HG03442 (cell line): ENCODE measurements at regions not wholly inside any gene's neighbourhood (a gene's known extent, or its start where the extent isn't known, plus 50 kb on each side); places are given as distances from the start of the nearest gene placed in this dataset.
A peak's percentile ranks its signal among the peaks of the same experiment; 100 is the strongest.
"Not testable (repeated sequence)": the region's sequence is repeated elsewhere in the genome, so short reads cannot be mapped to it uniquely, and the experiment has no call there.

Experiments
- ATAC-seq: cut with Tn5 transposase; IDR thresholded peaks from one replicate; pipeline ENCODE4 v1.9.1; 2021; ENCODE audit warnings: mild to moderate bottlenecking, moderate library complexity; ENCODE audit not compliant: unreplicated experiment

DNA sequence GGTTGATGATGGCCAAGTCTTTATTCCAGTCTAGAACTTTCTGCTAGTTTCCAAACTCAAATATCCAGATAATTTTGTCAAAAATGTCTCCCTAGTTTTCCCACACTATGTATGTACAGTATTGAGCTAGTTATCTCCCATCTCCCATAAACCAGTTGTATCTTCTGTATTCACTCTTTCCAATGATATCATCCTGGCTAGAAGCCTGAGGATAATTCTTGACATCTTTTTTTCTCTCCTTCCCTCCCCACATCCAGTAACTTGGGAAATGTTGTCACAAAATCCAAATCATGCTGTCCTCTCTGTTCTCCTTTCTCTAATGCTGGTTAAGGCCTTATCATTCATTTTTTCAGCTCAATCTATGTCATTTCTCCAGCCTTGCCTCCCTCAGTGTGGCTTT lies 553.8 kb upstream of the FANCL start:
- ATAC-seq = no peak

DNA sequence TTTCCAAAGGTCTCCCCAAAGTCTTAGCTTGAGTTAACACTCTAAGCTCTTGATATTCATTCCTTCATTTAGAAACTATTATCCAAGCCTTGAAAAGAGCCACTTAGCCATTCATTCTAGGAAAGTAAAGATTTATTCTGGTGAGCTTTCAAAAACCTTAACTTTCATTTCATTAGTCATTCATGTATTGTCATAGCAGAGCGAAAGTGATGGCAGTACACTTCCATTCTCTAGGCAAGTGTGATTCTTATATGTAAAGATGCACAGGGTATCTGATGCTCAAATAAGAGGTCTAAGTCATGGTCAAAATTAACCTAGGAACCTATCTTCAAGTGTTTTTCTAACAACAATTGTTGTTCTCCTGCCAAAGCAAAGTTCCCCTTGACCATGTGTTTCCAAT lies 553.0 kb upstream of the FANCL start:
- ATAC-seq = peak; percentile 57

GRCh38 chr2:58788402-58788801 lies 547.3 kb upstream of the FANCL start:
- ATAC-seq = peak; percentile 72

- no peak for ATAC-seq
Measured at GRCh38 chr2:58770846-58771245, 529.7 kb upstream of the FANCL start.

GRCh38 chr2:58769864-58770234 lies 528.7 kb upstream of the FANCL start:
- no peak for ATAC-seq

- ATAC-seq = no peak
Measured at GRCh38 chr2:58769111-58769863, 528.2 kb upstream of the FANCL start.

- no peak for ATAC-seq
Measured at GRCh38 chr2:58768715-58769080, 527.6 kb upstream of the FANCL start.

DNA sequence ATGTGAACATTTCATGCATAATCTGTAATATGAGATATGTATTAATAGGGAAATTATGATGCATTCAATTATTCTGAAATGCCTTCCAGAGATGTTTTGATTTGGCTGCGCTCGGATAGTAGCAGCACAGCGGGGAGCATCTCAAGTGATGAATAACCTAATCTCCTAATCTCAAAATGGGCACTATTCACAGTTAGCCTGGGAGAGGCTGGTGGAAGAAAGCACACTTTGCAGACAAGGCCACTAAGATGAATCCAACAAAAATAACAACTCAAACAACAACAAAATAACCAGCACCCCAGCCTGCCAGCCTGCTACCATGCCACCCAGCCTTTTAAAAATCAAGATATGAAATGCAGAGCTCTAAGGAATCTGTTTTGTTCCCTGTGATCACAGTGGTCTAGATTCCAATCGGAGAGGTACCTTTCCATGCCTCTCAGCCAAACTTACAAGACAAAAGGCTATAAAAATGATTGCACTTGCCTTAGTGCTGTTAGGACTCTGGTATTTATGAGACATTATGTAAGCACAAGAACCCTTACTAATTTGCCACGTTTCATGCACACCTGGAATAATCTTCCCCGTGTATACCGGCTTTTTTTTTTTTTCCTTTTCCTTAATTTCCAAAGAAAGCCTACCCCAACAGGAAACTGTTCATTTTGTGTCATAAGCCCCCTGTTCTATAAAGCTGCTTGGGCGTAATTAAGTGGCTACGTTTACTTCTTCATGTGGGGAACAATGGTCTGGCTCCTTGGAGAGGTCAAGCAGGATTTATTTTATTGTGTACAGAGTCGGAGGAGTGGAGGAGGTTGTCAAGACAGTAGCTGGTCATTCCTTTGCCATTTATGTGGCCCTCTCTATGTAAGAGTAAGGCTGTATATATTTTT lies 526.9 kb upstream of the FANCL start:
- no peak for ATAC-seq

- ATAC-seq = no peak
Measured at GRCh38 chr2:58764338-58765104, 523.4 kb upstream of the FANCL start.

GRCh38 chr2:58762176-58762781 lies 521.2 kb upstream of the FANCL start:
- ATAC-seq = peak; percentile 70

DNA sequence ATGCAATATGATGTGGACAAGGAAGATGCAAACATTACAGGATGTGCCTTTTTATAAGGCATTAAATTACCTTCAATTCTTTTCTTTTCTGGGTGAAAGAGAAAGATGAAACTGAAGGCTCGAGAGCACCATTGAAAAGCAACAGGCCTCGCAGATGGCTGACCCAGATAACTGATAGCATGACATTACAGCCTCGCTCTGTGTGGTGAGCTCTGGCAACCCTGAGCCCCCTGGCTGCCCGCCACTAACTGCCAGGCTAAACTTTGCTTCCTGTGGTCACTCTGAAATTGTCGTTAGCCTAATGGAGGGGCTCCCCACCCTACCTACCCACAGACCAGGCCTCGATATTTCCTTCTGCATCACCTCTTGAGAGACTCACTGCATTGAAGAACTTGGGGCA lies 516.8 kb upstream of the FANCL start:
- no peak for ATAC-seq

- ATAC-seq = no peak
Measured at GRCh38 chr2:58756336-58756735, 515.2 kb upstream of the FANCL start.

- not testable (repeated sequence) for ATAC-seq
Measured at GRCh38 chr2:58752507-58752906, 511.4 kb upstream of the FANCL start.

GRCh38 chr2:58751676-58752075 lies 510.6 kb upstream of the FANCL start:
- ATAC-seq = not testable (repeated sequence)

- no peak for ATAC-seq
Measured at GRCh38 chr2:58749041-58749440, 507.9 kb upstream of the FANCL start.

DNA sequence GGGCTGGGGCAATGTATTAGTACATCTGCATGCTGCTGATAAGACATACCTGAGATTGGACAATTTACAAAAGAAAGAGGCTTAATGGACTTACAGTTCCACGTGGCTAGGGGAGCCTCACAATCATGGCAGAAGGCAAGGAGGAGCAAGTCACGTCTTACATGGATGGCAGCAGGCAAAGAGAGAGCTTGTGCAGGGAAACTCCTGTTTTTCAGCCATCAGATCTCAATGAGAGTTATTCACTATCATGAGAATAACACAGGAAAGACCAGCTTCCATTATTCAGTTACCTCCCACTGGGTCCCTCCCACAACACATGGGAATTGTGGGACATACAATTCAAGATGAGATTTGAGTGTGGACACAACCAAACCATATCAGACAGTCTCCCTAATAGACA lies 504.2 kb upstream of the FANCL start:
- not testable (repeated sequence) for ATAC-seq

DNA sequence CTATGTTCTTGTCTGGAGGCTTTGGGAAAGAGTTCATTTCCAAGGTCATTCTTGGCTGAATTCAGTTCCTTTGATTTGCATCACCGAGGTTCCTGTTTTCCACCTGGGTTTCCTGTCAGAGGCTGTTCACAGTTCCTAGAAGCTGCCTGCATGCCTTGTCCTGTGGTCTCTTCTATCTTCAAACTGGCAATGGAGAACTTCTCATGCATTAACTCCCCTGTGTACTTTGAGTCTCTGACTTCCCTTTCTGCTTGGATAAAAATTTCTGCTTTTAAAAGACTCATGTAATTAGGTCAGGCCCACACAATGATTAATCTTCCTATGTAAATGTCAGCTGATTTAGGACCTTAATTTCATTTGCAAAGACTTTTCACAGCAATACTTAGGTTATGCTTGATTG lies 499.3 kb upstream of the FANCL start:
- no peak for ATAC-seq

- ATAC-seq = no peak
Measured at GRCh38 chr2:58739033-58739432, 497.9 kb upstream of the FANCL start.

DNA sequence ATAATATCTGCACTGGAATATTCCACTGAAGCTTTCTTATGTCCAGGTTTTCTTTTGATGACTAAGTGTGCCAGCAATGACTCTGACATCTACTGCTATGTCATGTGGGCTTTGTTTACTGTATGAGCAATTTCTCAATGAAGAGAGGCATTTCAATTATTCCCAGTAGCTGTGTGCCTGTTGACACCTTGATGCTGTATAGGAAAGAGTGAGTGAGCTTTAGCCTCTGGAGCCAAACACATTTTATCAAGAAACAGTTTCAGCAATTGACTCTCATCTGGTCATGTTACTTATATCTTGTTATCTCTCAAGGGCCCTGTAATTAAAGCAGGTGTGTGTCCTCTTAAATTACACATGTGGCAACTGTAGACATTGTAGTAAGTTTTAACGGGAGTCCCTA lies 493.2 kb upstream of the FANCL start:
- ATAC-seq = no peak

GRCh38 chr2:58732999-58733398 lies 491.9 kb upstream of the FANCL start:
- ATAC-seq = no peak

GRCh38 chr2:58731488-58731869 lies 490.4 kb upstream of the FANCL start:
- ATAC-seq = no peak
